HG02798 (cell line): ENCODE measurements at regions not wholly inside any gene's neighbourhood (a gene's known extent, or its start where the extent isn't known, plus 50 kb on each side); places are given as distances from the start of the nearest gene placed in this dataset.

Experiments
- ATAC-seq: cut with Tn5 transposase; IDR thresholded peaks from one replicate; pipeline ENCODE4 v1.9.1; 2021; ENCODE audit warnings: mild to moderate bottlenecking; ENCODE audit not compliant: unreplicated experiment, poor library complexity

DNA sequence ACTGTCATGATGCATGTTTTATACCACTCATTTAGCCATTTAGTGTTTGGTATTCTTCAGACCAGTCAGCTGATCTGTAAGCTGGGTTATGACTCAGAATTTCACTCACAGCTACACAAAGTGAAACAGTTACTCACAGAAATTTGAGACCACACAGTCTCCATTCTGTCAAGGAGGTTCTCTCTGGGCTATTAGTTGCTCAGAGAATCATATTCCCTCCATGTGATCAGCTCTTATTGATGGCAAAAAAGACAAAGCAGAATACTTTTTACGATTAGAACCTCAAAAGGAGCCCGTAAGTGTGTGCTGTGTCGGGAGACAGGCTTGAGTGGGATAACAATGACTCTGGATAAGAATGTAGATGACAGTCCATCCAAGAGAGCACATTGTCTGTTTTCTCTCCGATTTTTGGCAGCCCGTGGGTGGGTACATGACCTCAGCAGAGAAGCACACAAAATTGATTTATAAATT, 277.6 kb upstream of the SORCS1 start:
- ATAC-seq: peak; percentile 98

DNA sequence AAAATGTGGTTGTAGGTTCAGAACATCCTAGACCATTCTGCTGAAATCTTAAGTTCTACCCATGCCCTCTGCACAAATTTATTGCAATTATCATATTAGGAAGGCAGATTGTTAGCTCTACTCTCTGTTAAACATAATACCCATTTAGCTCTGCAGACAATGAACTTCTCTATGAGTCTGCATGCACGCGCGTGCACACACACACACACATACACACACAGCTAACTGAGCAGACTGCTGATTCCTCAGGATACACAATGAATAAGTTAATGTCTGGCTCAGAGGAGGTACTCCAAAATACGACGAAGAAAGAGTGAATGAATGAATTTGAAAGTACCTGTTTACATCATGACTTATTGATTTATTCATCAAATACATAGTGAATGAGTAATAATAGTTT, 276.2 kb upstream of the SORCS1 start:
- no peak for ATAC-seq

DNA sequence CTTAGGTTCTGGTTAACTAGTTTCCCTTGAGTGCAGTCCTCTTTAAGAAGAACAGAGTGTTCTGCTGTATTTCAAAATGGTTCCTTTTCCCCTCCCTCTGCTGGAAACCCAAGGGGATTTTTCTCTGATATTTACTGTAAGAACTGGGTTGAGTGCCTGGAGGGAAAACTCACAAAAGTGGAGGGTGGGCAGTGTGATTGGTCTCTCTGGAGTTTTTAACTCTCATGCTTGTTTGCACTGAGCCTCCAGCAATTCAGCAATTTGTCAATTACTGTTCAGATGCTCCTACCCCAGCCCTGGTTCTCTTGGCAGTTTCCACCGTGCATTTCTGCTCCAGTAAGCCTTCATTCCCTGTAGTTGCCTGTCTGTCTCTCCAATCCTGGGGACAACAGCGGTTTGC, 273.4 kb upstream of the SORCS1 start:
- ATAC-seq: no peak

DNA sequence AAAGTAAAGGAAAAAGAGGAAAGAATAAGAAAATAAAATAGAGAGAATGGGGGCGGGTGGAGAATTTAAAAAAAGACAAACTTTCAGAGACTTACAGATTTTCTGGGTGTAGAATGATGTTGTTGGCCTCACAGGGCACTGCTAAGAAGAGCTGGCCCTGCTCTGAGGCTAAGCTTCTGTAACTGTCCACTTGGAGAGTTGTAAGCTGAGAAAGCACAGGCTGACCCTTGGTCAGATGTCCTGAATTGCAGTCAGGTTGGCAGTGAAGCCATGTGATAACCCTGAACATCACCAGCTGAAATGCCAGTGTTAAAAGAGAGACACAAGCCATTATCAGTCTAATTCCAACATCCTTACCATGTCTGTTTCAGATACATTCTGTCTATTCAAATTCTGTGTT, 272.1 kb upstream of the SORCS1 start:
- no peak for ATAC-seq

DNA sequence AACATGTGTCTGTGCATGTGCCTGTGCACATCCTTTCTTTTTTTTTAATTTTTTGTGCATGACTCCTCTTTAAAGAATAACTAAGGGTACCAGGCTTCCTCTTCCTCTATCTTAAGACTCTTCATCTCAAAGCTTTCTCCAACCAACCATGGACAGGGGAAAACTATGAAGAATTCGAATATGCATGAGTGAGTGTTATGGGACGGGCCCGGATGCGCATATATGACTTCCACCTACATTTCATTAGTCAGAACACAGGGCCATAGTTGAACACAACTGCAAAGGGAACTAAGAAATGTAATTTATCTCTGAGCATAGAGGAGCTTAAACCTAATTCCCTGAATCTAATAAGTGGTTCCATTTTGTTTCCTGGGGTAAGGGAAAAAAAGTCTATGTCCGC, 270.3 kb upstream of the SORCS1 start:
- ATAC-seq: peak; percentile 28

DNA sequence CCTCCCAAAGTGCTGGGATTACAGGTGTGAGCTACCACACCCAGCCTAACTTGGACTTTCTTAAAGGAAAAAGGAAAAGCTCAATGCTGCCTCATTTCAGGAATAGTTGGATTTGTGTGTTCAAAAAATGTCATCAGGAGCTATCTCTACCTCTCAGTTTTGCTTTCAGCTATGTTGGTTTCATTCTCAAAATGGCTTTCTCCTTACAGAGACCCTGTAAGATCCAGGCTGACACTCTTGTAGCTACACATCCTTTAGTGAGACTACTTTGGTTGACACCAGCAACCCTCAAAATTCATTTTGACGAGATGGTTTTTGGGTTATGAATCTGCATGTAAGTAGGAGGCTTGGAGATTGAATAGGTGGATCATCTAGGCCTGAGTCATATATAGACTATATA, 269.7 kb upstream of the SORCS1 start:
- ATAC-seq: peak; percentile 31

GRCh38 chr10:107433605-107434004, 269.1 kb upstream of the SORCS1 start:
- ATAC-seq: no peak

DNA sequence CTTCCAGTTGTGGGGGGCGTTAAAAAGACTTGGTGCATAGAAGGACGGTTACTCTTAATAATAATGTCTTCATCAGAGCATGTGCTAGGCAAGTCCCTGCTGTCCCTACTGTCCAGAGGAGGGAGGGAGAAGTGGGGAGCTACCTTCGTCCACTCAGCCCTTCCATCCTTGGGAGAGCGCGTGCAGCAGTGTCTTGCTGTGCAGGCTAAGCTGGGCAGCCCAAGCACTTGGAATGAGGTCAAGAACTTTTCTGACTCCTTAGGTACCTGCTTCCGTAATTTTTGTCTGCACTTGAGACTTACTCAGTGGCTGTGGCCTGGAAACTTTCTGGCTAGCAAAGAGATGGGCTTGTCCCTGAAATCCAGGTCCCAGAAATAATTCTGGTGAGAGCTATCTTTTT, 265.9 kb upstream of the SORCS1 start:
- ATAC-seq: no peak

GRCh38 chr10:107427016-107427415, 262.5 kb upstream of the SORCS1 start:
- no peak for ATAC-seq

GRCh38 chr10:107425931-107426553, 261.5 kb upstream of the SORCS1 start:
- ATAC-seq: peak; percentile 79

DNA sequence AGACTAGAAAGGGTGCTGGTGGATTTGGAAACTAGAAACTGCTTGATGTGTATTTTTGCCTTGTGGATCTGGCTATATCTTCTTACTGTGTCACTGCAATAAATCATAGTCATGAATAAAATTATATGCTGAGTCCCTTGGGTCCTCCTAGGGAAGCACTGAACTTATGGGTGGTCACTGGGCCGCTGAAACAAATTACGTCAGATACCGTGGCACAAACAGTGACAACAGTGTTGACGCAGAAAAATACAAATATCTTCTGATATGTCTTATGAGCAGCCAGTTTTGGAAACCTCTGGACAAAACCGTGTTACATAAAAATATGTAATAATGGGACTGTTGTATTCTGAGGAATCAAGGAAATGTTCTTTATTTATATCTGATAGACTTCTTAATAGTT, 260.1 kb upstream of the SORCS1 start:
- no peak for ATAC-seq

GRCh38 chr10:107423903-107424302, 259.4 kb upstream of the SORCS1 start:
- peak; percentile 32 for ATAC-seq

- ATAC-seq: no peak
These were observed 258.2 kb upstream of the SORCS1 start for GRCh38 chr10:107422681-107423080.

DNA sequence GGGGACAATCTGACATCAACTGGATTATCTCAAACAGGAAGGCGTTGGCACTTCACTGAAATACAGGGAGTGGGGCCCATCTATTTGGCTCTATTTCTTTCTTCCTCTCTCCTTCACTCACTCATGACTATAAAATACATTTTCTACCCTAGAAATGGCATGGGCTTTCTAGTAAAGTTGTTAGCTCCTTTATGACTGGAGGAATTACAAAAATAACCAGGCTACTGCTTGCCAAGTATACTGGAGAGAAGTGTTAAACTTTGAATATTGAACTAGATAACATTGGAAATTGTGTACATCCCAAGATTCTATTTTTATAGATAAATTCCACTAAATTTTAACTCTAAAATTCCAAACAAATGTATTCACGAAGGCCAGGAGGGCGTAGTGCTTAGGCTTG, 255.7 kb upstream of the SORCS1 start:
- ATAC-seq: no peak

DNA sequence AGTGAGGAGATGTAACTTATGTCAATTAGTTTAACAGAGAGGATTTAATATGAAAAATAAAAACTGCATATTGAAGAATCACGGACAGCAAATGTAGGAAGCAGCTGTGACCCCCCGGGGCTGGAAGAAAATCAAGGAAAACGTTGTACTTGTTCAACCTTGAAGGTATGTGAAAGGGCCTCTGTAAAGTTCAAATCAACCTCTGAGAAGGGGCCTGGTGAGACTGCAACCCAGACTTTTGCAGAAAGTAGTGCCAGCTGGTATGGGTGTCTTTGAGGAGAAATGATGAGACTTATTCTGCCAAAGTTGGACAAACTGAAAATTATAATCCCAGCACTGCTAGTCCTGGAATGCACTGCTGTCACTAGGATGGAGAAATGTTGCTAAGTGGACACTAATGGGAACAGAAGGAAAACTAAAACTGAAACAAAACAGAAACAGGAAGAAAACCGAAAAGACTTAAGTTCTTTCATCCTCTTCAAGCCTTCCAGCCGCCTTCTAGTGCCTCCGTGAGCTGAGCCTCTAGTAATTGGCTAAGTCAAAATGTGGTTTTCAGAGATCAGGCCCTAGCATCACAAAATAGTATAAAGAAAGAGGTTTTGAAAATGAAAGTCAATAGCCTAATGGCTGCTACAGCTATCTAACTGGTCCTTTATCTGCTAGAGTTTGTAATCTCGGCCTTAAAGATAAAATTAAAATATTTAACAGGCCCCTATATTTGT, 253.7 kb upstream of the SORCS1 start:
- peak; percentile 78 for ATAC-seq

DNA sequence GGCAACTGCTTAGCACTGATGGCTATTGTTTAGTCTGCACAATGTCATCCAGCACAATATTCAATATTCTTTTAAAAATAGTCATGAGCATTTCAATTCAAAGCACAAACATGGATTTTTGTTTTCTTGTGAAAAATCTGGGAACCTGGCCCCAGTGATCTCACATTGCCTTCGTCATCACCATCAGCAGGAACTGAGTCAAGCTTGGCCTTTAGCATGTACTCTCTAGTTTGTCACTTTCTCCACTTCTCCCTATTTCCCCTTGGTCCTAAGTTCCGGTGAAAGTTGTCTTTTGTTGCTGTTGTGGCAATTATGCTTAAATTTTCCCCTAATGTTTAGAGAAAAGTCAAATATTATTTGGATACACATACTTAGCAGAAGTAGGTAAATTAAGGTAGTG, 252.9 kb upstream of the SORCS1 start:
- ATAC-seq: no peak

DNA sequence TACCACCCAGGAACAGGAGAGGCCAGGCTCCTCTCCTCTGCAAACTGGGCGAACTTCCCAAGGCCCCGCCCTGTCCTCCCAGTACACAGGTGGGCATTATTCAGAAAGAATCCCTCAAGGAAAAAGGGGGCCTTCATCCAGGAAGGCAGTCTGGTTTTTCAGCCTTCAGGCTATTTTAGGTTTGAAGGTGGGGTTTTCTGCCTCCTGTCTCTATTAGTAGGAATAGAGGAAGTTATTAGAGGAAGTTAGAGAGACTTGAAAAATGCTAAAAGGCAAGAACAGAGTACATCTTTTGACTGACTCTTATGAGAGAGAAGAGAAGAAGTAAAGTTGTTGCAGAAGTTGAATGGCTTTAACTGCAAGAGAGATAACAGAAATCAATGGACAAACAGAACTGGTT, 250.9 kb upstream of the SORCS1 start:
- ATAC-seq: peak; percentile 28

GRCh38 chr10:107413971-107414370, 249.5 kb upstream of the SORCS1 start:
- ATAC-seq: no peak

GRCh38 chr10:107409522-107409921, 245.0 kb upstream of the SORCS1 start:
- peak; percentile 74 for ATAC-seq

DNA sequence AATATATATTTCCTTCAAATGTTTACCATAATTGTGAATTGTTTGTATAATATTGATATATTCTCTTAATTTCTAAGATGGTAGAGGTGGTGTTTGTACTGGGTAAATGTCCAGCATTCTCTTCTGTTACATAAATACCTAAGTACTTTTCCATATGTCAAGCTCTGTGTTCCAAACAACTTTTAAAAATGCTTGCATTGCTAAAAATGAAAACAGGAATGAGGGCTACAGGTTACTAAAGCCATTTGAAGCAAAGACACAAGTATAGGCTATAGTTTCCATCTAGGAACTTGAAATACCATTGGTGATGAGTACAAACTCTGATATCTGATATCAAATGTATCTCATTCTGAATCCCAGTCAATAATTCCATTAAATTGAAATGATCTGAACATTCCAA, 233.6 kb upstream of the SORCS1 start:
- no peak for ATAC-seq

GRCh38 chr10:107391901-107392300, 227.4 kb upstream of the SORCS1 start:
- ATAC-seq: no peak

DNA sequence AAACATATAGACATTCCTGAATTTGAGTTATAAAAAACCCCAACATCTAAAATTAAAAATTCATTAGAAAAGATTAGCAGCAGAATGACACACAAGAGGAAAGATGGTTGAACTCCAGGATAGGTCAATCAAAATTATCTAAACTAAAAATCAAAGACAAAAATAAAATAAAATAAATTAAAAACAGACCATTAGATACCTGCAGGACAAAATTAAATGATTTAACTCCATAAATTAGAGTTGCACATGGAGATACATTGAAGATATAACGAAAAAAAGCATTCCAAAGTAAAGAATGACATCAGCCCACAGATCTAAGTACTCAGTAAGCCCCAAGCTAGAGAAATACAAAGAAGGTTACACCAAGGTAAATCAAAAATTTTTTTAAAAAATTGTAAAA, 226.1 kb upstream of the SORCS1 start:
- ATAC-seq: no peak
